Nucleus accumbens (tissue), 56 donors: ENCODE measurements at regions not wholly inside any gene's neighbourhood (a gene's known extent, or its start where the extent isn't known, plus 50 kb on each side); places are given as distances from the start of the nearest gene placed in this dataset.

Source experiments
- DNase-seq, 56 donors: peaks; one replicate each; lab custom pipeline; 2025; lab: John Stamatoyannopoulos, UW

GRCh38 chr12:89991807-89992590 is 283.4 kb upstream of the ATP2B1 start:
- DNase-seq: no peak

- no peak for DNase-seq
Measured at GRCh38 chr12:89988188-89988915, 279.7 kb upstream of the ATP2B1 start.

- DNase-seq: no peak
Measured at GRCh38 chr12:89985935-89986334, 277.3 kb upstream of the ATP2B1 start.

GRCh38 chr12:89984846-89985245 is 276.2 kb upstream of the ATP2B1 start:
- DNase-seq: no peak

GRCh38 chr12:89983622-89984021 is 275.0 kb upstream of the ATP2B1 start:
- DNase-seq: no peak

GRCh38 chr12:89980236-89980635 is 271.6 kb upstream of the ATP2B1 start:
- DNase-seq: no peak

- peak in 3 of 56 donors; percentile 1 to 12 (median 5) for DNase-seq
Measured at GRCh38 chr12:89977405-89978085, 268.9 kb upstream of the ATP2B1 start.

- no peak for DNase-seq
Measured at GRCh38 chr12:89976866-89977265, 268.2 kb upstream of the ATP2B1 start.

- no peak for DNase-seq
Measured at GRCh38 chr12:89975574-89975973, 266.9 kb upstream of the ATP2B1 start.

- no peak for DNase-seq
Measured at GRCh38 chr12:89971880-89972279, 263.2 kb upstream of the ATP2B1 start.

- no peak for DNase-seq
Measured at GRCh38 chr12:89970722-89971121, 262.1 kb upstream of the ATP2B1 start.

GRCh38 chr12:89969093-89969492 is 260.5 kb upstream of the ATP2B1 start:
- no peak for DNase-seq

GRCh38 chr12:89968151-89968700 is 259.6 kb upstream of the ATP2B1 start:
- no peak for DNase-seq

- no peak for DNase-seq
Measured at GRCh38 chr12:89966495-89967240, 258.0 kb upstream of the ATP2B1 start.

- no peak for DNase-seq
Measured at GRCh38 chr12:89965993-89966392, 257.4 kb upstream of the ATP2B1 start.

GRCh38 chr12:89962648-89963047 is 254.0 kb upstream of the ATP2B1 start:
- no peak for DNase-seq

- DNase-seq: no peak
Measured at GRCh38 chr12:89960607-89961394, 252.2 kb upstream of the ATP2B1 start.

- no peak for DNase-seq
Measured at GRCh38 chr12:89960011-89960507, 251.4 kb upstream of the ATP2B1 start.

- DNase-seq: no peak
Measured at GRCh38 chr12:89959179-89959578, 250.5 kb upstream of the ATP2B1 start.
